CD14-positive monocyte (primary cell): ENCODE measurements at regions not wholly inside any gene's neighbourhood (a gene's known extent, or its start where the extent isn't known, plus 50 kb on each side); places are given as distances from the start of the nearest gene placed in this dataset.

Experiments used
- DNase-seq, 3 donors: peaks; one replicate each; pipeline ENCODE4 v3.0.0-alpha.2; 2011 to 2022
- H2AFZ ChIP-seq: 2 replicates; pipeline ENCODE4 v1.6.0; 2012; ENCODE audit warnings: mild to moderate bottlenecking, low read depth, low read length, inconsistent platforms; ENCODE audit not compliant: insufficient read depth, poor library complexity, severe bottlenecking
- H3K27ac ChIP-seq, 2 donors: 1 replicate in 1 of 2; 2 replicates in 1 of 2; pipeline ENCODE4 v1.5.1; 2012 to 2013; ENCODE audit warnings: low read length in 2 of 2, control low read depth in 1 of 2, inconsistent platforms in 1 of 2, low read depth in 1 of 2, mild to moderate bottlenecking in 1 of 2
- H3K27me3 ChIP-seq, 2 donors: one replicate each; pipeline versions ENCODE4 v1.6.0 to v1.6.1; 2011 to 2013; ENCODE audit warnings: low read length in 2 of 2; ENCODE audit not compliant: control insufficient read depth in 2 of 2, insufficient read depth in 2 of 2
- H3K36me3 ChIP-seq, 2 donors: replicated peaks in 1 of 2; 1 replicate in 1 of 2; 2 replicates in 1 of 2; pipeline versions ENCODE4 v1.5.1 to v1.6.1; 2012 to 2013; ENCODE audit warnings: low read length in 2 of 2, control low read depth in 1 of 2, inconsistent platforms in 1 of 2, mild to moderate bottlenecking in 1 of 2; ENCODE audit not compliant: insufficient read depth in 2 of 2, control insufficient read depth in 1 of 2
- H3K4me1 ChIP-seq, 2 donors: 1 replicate in 1 of 2; 2 replicates in 1 of 2; pipeline versions ENCODE4 v1.5.1 to v1.6.1; 2012 to 2013; ENCODE audit warnings: low read length in 2 of 2, control low read depth in 1 of 2, inconsistent platforms in 1 of 2, mild to moderate bottlenecking in 1 of 2, moderate library complexity in 1 of 2; ENCODE audit not compliant: insufficient read depth in 2 of 2, control insufficient read depth in 1 of 2
- H3K4me2 ChIP-seq: replicated peaks from 2 replicates; pipeline ENCODE3; 2012; ENCODE audit warnings: low read length, moderate library complexity, mild to moderate bottlenecking; ENCODE audit not compliant: poor library complexity, severe bottlenecking; ENCODE audit errors: extremely low read depth
- H3K4me3 ChIP-seq, 3 experiments: fragments of 200-600 bp in 1 of 3; sonication (generic) in 1 of 3; replicated peaks in 1 of 3; 1 replicate in 2 of 3; 2 replicates in 1 of 3; pipeline ENCODE4 v1.5.1; 2011 to 2013; ENCODE audit warnings: low read length in 3 of 3, mild to moderate bottlenecking in 3 of 3, control low read depth in 2 of 3, low read depth in 2 of 3, inconsistent platforms in 1 of 3, moderate library complexity in 1 of 3
- H3K79me2 ChIP-seq: 2 replicates; pipeline ENCODE4 v1.6.0; 2012; ENCODE audit warnings: mild to moderate bottlenecking, control low read depth, inconsistent platforms, low read length, moderate library complexity; ENCODE audit not compliant: insufficient read depth
- H3K9ac ChIP-seq: 2 replicates; pipeline ENCODE4 v1.6.0; 2017; ENCODE audit warnings: low read length, mild to moderate bottlenecking; ENCODE audit not compliant: insufficient read depth, poor library complexity, severe bottlenecking
- H3K9me3 ChIP-seq, 2 donors: replicated peaks in 1 of 2; 1 replicate in 1 of 2; 2 replicates in 1 of 2; pipeline versions ENCODE4 v1.5.1 to v1.6.1; 2012 to 2013; ENCODE audit warnings: low read length in 2 of 2, control low read depth in 1 of 2; ENCODE audit not compliant: control insufficient read depth in 1 of 2, insufficient read depth in 1 of 2
- H4K20me1 ChIP-seq: 2 replicates; pipeline ENCODE4 v1.6.0; 2012; ENCODE audit warnings: mild to moderate bottlenecking, low read length, control low read depth, moderate library complexity; ENCODE audit not compliant: insufficient read depth
- H3K27ac Mint-ChIP-seq, 7 donors: one replicate each; pipeline ENCODE4 v1.8.0; 2020; ENCODE audit warnings: mild to moderate bottlenecking in 7 of 7, mixed read lengths in 7 of 7, moderate library complexity in 6 of 7, inconsistent platforms in 2 of 7
- H3K27me3 Mint-ChIP-seq, 3 donors: one replicate each; pipeline ENCODE4 v1.8.0; 2021 to 2022; ENCODE audit warnings: low read depth in 3 of 3, mild to moderate bottlenecking in 3 of 3, mixed read lengths in 3 of 3, moderate library complexity in 3 of 3, inconsistent platforms in 1 of 3
- H3K36me3 Mint-ChIP-seq, 2 donors: one replicate each; pipeline ENCODE4 v1.8.0; 2020; ENCODE audit warnings: mixed read lengths in 2 of 2, inconsistent platforms in 1 of 2, mild to moderate bottlenecking in 1 of 2
- H3K4me1 Mint-ChIP-seq: one replicate; pipeline ENCODE4 v1.8.0; 2020; ENCODE audit warnings: mild to moderate bottlenecking, mixed read lengths
- H3K4me3 Mint-ChIP-seq, 2 donors: one replicate each; pipeline ENCODE4 v1.8.0; 2020; ENCODE audit warnings: mild to moderate bottlenecking in 2 of 2, mixed read lengths in 2 of 2, moderate library complexity in 1 of 2
- H3K9me3 Mint-ChIP-seq, 7 donors: one replicate each; pipeline ENCODE4 v1.8.0; 2020 to 2022; ENCODE audit warnings: mixed read lengths in 7 of 7, mild to moderate bottlenecking in 6 of 7, moderate library complexity in 6 of 7, inconsistent platforms in 2 of 7
- CTCF ChIP-seq: fragments of 200-600 bp; IDR thresholded peaks from one replicate; pipeline ENCODE4 v1.8.0; 2022; ENCODE audit warnings: antibody characterized with exemption, mild to moderate bottlenecking
- WGBS: methylation state at CpG from one replicate; pipeline ENCODE4 v1.1.5; 2013; ENCODE audit warnings: missing lambda C conversion rate; ENCODE audit not compliant: insufficient coverage; 5-methylcytosine and 5-hydroxymethylcytosine counted together
- intact Hi-C, 2 donors: fragments of 100-400 bp; cut with micrococcal nuclease; formaldehyde crosslinking; loops; one replicate each; pipeline versions ENCODE4 v1.15.0 to v1.15.1; 2023

GRCh38 chr12:127667131-127667685, 599.8 kb upstream of the TMEM132C start:
- intact Hi-C loops: no loop called here
- H3K4me3 Mint-ChIP-seq: no peak overlapping the region
- no peak overlapping the region for H3K4me3 ChIP-seq
- no peak overlapping the region for H3K9ac ChIP-seq
- H3K27me3 ChIP-seq: no peaks in the 10 kb centered on the region
- no peaks in the 10 kb centered on the region for H3K36me3 ChIP-seq
- H3K79me2 ChIP-seq: no peaks in the 10 kb centered on the region
- no peaks in the 10 kb centered on the region for H3K36me3 Mint-ChIP-seq
- WGBS: 63% methylated on average over 2 of the region's 3 CpGs
- H3K4me1 Mint-ChIP-seq: no peaks in the 10 kb centered on the region
- H3K27ac Mint-ChIP-seq: no peak overlapping the region
- no peak overlapping the region for H3K27ac ChIP-seq
- no peak overlapping the region for H2AFZ ChIP-seq
- peaks cover 0 to 7% (median 1%) of the 10 kb centered on the region in 7 donors for H3K9me3 Mint-ChIP-seq
- DNase-seq: no peak
- H3K4me2 ChIP-seq: no peak overlapping the region
- no peak for TF ChIP-seq CTCF
- no peaks in the 10 kb centered on the region for H3K4me1 ChIP-seq
- H3K27me3 Mint-ChIP-seq: peaks cover 0 to 5% (median 2%) of the 10 kb centered on the region in 3 donors
- H4K20me1 ChIP-seq: no peaks in the 10 kb centered on the region
- H3K9me3 ChIP-seq: no peaks in the 10 kb centered on the region

DNA sequence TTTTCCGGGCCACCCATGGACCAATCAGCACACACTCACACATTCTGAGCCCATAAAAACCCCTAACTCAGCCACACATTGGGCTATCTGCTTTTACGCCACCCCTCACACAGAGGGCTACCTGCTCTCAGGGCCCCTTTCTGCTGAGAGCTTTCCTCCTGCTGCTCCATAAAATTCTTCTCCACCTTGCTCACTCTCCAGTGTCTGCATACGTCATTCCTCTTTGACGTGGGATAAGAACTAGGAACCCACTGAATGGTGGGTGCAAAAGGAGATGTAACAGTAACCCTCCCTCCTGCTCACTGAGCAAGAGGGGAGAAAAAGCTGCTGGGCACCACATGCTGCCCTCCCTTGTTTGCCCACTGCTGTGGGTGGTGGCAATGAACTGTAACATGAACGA, 596.7 kb upstream of the TMEM132C start:
- WGBS: 100% methylated on average over 2 of the region's 5 CpGs
- no peaks in the 10 kb centered on the region for H3K36me3 Mint-ChIP-seq

More for the DNA sequence above, 596.7 kb upstream of the TMEM132C start:
- Histone ChIP-seq H4K20me1 (no peaks in the 10 kb centered on the region), H3K9ac (no peak overlapping the region), H3K27ac (no peak overlapping the region), H3K4me1 (no peaks in the 10 kb centered on the region), H3K9me3 (no peaks in the 10 kb centered on the region), H3K4me3 (no peak overlapping the region), H2AFZ (no peak overlapping the region), H3K27me3 (no peaks in the 10 kb centered on the region), H3K4me2 (no peak overlapping the region), H3K79me2 (no peaks in the 10 kb centered on the region), H3K36me3 (no peaks in the 10 kb centered on the region)
- H3K27ac Mint-ChIP-seq: no peak overlapping the region
- peaks cover 0 to 5% (median 1%) of the 10 kb centered on the region in 3 donors for H3K27me3 Mint-ChIP-seq
- no peak overlapping the region for H3K4me3 Mint-ChIP-seq
- peaks cover 0 to 11% (median 1%) of the 10 kb centered on the region in 7 donors for H3K9me3 Mint-ChIP-seq
- H3K4me1 Mint-ChIP-seq: no peaks in the 10 kb centered on the region
- intact Hi-C loops: no loop called here
- TF ChIP-seq CTCF: no peak
- DNase-seq: no peak
